ENCODE measurements at regions not wholly inside any gene's neighbourhood (a gene's known extent, or its start where the extent isn't known, plus 50 kb on each side); places are given as distances from the start of the nearest gene placed in this dataset.
A peak's percentile ranks its signal among the peaks of the same experiment; 100 is the strongest.

- Histone ChIP-seq H3K27ac (no peak overlapping the region), H3K4me1 (ENCODE audit: low read depth) (peaks cover 17% of the 10 kb centered on the region), H3K36me3 (no peaks in the 10 kb centered on the region), H3K9me3 (ENCODE audit: low read depth) (no peaks in the 10 kb centered on the region), H3K4me3 (no peak overlapping the region), H3K27me3 (no peaks in the 10 kb centered on the region)
- no peak for TF ChIP-seq CTCF (IDR thresholded peaks at IDR 0.05; ENCODE audit: low read depth, low read length)
- peak in 1 of 2 donors; percentile 52 for DNase-seq (ENCODE audit: low read depth in 1 of 2, low spot score in 1 of 2)
These were observed 2352.3 kb downstream of the PCDH7 start for GRCh38 chr4:33072298-33073089.

DNA sequence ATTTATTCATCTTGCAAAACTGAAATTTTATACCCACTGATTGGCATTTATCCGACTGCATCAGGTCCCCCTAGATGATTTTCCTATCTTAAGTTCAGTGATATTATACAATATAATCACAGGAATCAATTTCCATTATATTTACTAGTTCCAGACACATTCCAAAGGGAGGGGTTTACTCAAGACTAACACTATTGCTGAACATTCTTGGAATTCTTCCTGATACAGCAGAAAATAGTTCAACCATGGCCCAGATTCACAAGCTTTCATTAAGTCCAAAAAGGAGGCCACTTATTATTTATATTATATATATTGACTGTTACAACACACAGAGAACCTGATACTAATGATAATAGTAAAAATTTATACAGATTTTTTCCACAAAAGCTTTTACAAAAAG lies 2353.6 kb downstream of the PCDH7 start:
- Histone ChIP-seq H3K36me3 (no peaks in the 10 kb centered on the region), H3K27ac (peak overlapping the region; percentile 2), H3K27me3 (no peaks in the 10 kb centered on the region), H3K4me3 (no peak overlapping the region), H3K9me3 (ENCODE audit: low read depth) (no peaks in the 10 kb centered on the region), H3K4me1 (ENCODE audit: low read depth) (peaks cover 17% of the 10 kb centered on the region)
- no peak for TF ChIP-seq CTCF (IDR thresholded peaks at IDR 0.05; ENCODE audit: low read depth, low read length)
- peak; percentile 56 to 87 for DNase-seq (ENCODE audit: low read depth in 1 of 2, low spot score in 1 of 2)

GRCh38 chr4:33078145-33078544 lies 2358.0 kb downstream of the PCDH7 start:
- no peak overlapping the region for H3K4me3 ChIP-seq
- no peak for DNase-seq (ENCODE audit: low read depth in 1 of 2, low spot score in 1 of 2)
- no peaks in the 10 kb centered on the region for H3K27me3 ChIP-seq
- H3K9me3 ChIP-seq (ENCODE audit: low read depth): no peaks in the 10 kb centered on the region
- H3K4me1 ChIP-seq (ENCODE audit: low read depth): peaks cover 23% of the 10 kb centered on the region
- no peak for TF ChIP-seq CTCF (IDR thresholded peaks at IDR 0.05; ENCODE audit: low read depth, low read length)
- no peak overlapping the region for H3K27ac ChIP-seq
- H3K36me3 ChIP-seq: no peaks in the 10 kb centered on the region

DNA sequence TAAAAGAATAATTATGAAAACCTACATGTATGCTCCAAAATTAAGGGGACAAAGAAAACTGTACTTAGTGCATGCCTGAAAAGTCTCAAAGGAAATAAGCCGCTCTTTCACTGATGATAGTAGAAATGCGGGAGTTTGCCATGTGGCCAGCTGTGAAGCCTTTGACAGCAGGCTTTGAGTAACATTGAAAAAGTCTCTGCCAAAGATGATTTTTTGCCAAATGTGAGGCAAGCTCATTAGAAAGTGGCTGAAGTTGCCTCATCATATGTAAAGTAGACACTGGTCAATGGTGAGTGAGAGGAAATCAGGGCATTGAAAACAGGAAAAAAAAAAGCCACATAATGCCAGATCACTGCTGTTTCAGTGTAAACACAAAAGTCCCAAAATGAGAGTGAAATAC lies 2360.1 kb downstream of the PCDH7 start:
- DNase-seq (ENCODE audit: low read depth in 1 of 2, low spot score in 1 of 2): peak in 1 of 2 donors; percentile 88
- Histone ChIP-seq H3K4me3 (no peak overlapping the region), H3K27ac (no peak overlapping the region), H3K4me1 (ENCODE audit: low read depth) (peaks cover 14% of the 10 kb centered on the region), H3K36me3 (no peaks in the 10 kb centered on the region), H3K9me3 (ENCODE audit: low read depth) (no peaks in the 10 kb centered on the region), H3K27me3 (no peaks in the 10 kb centered on the region)
- no peak for TF ChIP-seq CTCF (IDR thresholded peaks at IDR 0.05; ENCODE audit: low read depth, low read length)

- no peak for DNase-seq (ENCODE audit: low read depth in 1 of 2, low spot score in 1 of 2)
- Histone ChIP-seq H3K27ac (no peak overlapping the region), H3K4me3 (no peak overlapping the region), H3K27me3 (no peaks in the 10 kb centered on the region), H3K36me3 (no peaks in the 10 kb centered on the region), H3K9me3 (ENCODE audit: low read depth) (no peaks in the 10 kb centered on the region), H3K4me1 (ENCODE audit: low read depth) (peaks cover 9% of the 10 kb centered on the region)
- no peak for TF ChIP-seq CTCF (IDR thresholded peaks at IDR 0.05; ENCODE audit: low read depth, low read length)
These were observed 2365.5 kb downstream of the PCDH7 start for GRCh38 chr4:33085709-33086108.
